GM18907 (cell line): ENCODE measurements at regions not wholly inside any gene's neighbourhood (a gene's known extent, or its start where the extent isn't known, plus 50 kb on each side); places are given as distances from the start of the nearest gene placed in this dataset.
"Not testable (repeated sequence)": the region's sequence is repeated elsewhere in the genome, so short reads cannot be mapped to it uniquely, and the experiment has no call there.

Source experiments
- ATAC-seq: cut with Tn5 transposase; IDR thresholded peaks from one replicate; pipeline ENCODE4 v1.9.1; 2021; ENCODE audit warnings: mild to moderate bottlenecking, moderate library complexity; ENCODE audit not compliant: unreplicated experiment

DNA sequence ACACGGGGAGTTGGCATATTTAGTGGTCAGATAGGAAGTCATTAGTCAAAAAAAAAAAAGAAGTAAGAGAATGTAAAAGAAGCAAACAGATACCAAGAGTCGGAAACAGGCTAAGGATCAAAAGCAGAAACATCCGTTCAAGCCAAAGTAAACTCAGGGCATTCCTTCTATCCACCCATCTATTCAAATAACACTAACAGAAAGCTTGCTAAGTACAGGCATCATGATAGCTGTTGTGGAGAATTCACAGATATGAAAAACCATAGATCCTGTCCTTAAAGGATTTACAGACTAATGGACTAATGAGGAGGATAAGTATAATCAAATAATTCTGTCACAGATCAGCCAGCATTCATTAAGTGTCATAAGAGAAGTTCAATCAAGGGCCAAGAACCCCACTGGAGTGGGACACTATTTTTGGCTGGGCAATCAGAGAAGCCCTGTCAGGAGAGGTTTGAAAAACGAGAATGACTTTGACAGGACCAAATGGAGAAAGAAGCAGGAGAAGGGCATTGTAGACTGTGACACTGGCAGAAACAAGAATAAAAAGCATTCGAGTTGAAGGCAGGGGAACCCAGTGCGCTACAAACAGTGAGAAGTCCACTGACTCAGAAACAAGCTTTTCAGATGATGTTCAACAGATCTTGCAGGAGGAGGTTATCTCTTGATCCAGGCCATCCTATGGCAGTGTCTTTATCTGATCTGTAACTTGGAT lies 154.2 kb upstream of the TSLP start:
- no peak for ATAC-seq

DNA sequence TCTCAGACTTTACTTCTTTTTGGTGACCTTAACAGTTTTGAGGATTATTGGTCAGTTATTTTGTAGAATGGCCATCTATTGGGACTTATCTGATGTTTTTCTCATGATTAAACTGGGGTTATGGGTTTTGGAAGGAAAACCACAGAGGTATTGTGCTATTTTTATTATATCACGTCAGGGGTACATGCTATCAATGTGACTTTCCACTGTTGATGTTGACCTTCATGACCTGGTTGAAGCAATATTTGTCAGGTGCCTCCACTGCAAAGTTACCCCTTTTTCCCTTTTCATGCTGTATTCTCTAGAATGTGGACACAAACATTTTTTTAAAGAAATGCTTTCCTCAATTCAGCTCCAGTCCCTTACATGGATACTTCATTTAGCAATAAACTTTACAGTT lies 152.8 kb upstream of the TSLP start:
- ATAC-seq, result no peak

DNA sequence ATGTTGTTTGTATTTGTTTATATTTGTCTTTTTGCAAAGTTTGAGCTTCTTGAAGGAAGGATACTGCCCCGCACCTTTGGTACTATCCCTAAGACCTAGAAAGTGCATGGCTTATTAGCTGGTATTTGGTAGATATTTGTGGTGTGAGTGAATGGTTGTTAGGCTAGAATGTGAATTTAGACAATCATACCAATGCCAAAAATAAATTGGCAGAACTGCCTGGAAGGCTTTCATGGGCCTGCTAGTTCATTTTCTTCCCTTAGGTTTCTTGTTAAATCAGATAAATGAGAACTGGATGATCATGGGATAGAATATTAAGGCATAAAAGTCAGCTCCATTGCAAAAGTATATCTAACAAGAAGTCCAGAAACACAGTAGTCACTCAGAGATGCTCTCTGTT lies 147.5 kb upstream of the TSLP start:
- no peak for ATAC-seq

DNA sequence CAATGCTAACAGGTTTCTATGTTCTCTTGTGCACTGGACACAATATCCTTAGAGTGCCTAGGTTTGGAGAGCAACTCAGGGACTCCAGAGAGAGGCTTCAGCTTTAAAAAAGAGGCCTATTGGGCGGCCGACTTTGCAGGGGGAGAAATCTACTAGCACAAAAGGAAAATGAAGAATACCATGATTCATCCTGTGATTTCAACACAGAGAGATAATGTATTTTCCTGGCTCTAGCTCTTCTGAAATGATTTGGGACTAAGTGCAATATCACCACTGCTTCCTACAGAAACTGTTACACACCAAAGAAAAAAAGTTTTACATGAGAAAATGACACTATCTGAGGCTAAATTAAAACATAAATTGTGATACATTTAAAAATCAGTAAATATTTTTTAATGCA lies 146.1 kb upstream of the TSLP start:
- ATAC-seq, result no peak

DNA sequence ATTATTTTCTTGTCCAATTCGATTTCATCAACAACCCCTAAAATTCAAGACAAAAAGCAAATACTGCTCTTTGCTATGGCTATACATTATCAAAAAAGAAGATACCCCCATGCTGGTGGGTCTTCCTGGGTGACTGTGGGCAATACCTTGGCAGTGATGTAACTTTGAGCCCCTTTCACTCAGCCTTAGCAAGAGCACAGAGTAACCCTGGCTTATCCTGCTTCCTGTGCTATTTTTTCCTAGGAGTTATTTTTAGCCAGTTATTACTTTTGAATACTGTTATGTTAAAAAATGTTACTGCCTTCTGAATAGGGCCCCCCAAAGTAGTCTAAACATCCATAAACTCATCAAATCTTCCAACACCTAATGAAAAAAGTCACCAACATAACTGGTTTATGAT lies 145.6 kb upstream of the TSLP start:
- ATAC-seq, result no peak

DNA sequence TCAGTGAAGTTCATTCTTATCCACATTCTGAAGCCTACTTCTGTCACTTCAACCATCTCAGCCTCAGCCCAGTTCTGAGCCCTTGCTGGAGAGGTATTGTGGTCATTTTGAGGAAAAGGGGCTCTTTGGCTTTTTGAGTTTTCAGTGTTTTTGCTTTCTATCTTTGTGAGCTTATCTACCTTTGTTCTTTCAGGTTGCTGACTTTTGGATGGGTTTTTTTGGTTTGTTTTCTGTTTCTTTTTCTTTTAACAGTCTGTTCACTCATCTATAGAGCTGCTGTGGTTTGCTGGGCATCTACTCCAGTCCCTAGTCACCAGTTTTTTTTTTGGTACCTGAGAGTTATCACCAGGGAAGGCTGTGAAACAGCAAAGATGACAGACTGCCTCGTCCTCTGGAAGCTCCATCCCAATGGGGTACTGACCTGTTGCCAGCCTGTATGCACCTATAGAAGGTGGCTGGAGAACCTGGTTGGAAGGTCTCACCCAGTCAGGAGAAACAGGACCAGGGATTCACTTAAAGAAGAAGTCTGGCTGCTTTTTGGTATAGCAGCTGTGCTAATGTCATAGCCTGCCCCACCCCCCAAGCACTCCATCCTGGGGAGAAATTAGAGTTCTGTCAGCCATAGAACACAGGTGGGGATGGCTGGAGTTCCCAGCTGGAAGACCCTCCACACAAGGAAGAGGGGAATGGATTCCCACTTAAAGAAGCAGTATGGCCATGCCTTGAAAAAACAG lies 138.6 kb upstream of the TSLP start:
- peak; percentile 65 for ATAC-seq

DNA sequence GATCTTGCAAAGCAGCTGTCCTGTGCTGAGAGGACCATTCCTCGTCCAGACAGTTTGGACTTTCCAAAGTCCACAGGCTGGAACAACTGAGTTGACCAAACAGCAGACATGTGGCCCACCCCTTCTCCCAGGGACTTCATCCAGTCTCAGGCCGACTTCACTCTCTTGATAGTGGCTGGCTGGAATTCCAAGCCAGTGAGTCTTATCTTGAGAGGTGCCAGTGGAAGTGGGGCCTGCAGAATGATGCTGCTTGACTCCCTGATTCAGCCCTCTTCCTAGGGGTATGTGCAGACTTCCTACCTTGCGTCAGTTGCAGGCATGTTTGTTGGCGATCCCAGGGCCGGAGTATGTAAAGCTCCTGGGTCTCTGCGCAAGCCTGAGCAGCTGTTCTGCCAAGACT lies 131.4 kb upstream of the TSLP start:
- no peak for ATAC-seq

DNA sequence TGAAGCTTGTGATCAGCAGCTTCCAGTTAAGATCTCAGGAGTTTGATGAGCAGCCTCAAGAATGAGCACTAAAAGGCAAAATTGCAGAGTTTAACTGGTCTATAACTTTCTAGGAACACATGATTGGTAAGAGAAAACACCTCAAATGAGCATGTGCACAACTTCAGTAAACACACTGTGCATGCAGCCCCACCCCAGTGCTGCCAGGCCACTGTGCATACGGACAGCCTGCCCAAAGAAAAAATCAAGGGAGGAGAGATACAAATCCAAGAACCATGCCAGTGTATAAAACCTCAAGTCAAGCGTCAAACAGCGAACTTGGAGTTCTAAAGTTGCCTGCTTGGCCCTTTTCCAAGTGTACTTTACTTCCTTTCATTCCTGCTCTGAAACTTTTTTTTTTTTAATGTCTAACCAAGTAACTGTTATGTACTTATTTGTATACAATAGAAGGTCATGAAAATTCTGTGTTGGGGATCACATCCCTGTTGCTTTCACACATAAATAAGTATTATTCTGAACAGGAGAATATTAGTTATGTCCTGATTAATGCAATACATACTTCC lies 125.6 kb upstream of the TSLP start:
- no peak for ATAC-seq

DNA sequence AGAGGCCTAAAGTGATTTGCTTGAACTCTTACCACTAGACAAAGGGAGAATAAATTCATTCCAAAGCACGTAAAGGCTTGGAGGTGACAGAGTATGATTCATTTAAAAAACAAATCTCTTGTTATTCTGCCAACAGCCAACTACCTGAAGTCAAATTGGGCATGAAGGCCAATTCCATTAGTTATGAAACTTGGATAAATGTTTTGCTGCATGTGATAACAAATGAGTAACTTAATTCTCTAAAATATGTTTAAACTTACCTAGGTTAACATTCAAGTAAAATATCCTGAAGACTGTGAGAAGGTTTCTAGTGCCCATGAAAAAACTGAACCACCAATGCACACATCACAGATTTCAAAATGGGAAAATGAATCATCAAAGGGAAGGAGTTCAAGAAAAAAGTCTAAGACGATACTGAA lies 120.1 kb upstream of the TSLP start:
- no peak for ATAC-seq

DNA sequence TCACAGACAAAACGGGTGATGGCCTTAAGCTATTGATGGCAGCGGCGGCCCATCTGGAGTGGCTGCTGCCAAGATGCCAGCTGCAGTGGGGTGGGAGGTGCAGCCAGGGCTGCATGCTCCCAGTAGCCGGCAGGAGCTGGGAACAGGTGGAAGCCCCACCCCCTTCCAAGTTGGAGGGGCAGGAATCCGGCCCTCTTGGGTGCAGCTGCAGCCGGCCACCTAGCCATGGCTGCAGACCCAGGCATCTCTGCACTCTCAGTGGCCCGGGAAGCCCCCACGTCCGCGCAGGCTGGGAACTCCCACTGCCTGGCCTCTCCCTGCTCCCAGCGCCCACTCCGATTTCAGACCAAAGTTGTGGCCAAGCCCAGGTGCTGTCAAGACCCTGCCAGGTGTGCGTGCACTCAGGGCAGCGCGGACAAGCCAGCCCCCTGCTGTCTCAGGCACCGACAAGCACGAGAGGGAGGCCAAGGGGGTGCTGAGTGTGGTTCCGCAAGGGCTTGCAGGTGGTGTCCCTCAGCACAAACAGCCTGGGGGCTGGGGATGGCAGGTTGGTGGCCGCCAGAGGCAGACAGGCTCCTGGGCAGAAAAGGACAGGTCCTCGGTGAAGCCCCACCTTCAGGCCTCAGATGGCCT lies 115.1 kb upstream of the TSLP start:
- no peak for ATAC-seq

DNA sequence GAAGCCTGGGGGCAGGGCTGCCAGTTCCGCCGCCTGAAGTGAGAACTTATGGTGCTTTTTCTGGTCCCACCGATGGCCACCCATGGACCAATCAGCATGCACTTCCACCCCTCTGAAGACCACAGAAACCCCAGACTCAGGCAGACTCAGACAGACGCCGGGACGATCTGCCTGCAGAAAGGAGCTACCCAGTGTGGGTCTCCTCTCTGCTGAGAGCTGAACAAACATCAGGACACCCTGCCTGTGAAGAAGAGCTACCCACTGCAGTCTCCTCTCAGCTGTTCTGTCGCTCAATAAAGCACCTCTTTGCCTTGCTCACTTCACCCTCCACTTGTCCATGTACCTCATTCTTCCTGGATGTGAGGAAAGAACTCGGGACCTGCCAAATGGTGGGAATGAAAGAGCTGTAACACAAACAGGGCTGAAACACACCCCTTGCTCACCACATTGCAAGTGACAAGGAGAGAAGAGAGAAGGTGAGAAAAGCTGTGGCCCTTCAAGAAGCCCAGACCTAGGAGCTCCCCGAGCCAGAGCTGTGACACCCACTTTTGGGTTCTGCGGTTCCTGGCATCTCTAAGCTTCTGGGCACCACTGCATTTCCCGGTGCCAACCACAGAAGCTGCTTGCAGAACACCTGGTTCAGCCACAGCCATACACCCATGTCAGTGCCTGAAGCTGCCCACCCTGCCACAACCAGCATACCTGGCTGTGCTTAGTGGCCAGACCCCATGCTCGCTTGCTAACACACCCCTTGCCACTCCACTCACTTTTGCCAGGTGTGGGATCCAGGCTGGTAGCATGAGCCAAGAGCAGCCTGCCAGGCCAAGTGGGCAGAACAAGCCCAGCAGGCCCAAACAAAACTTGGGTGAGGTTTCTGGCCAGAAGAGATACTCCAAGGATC lies 114.3 kb upstream of the TSLP start:
- no peak for ATAC-seq

DNA sequence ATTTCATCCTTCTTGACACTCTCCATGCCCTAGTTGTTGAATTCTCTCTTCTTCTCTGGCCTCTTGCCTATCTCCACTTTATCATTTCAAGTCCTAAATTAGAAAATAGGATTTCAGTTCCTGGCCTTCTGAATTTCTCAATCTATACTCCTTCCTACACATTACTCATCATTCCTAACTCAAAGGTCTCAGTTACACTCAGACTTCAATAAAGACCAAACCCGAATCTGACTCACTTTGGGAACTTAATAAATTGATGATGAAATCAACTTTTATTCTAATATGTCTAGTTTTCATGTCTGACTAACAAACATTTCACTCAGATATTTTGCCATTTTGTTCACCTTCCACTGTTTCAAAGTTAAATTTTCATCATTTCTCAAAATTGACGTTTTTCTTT lies 113.6 kb upstream of the TSLP start:
- ATAC-seq, result no peak

DNA sequence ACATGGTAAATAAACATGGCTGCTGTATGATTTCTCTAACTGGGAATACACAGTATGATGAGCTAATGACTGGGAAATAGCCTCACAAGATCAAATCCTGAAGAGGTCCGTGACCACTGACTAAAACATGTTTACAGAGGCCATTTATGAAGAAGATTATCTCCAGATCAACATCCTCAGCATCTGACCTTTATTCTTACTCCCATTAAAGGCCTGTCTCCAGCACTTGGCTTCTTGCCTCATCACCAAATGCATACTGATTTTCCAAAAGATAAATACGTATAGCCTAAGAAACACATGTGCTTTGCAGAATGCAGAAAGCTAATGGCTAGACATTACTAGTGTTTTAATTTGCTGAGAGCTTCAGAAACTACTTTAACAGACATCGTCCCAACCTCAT lies 108.0 kb upstream of the TSLP start:
- no peak for ATAC-seq

DNA sequence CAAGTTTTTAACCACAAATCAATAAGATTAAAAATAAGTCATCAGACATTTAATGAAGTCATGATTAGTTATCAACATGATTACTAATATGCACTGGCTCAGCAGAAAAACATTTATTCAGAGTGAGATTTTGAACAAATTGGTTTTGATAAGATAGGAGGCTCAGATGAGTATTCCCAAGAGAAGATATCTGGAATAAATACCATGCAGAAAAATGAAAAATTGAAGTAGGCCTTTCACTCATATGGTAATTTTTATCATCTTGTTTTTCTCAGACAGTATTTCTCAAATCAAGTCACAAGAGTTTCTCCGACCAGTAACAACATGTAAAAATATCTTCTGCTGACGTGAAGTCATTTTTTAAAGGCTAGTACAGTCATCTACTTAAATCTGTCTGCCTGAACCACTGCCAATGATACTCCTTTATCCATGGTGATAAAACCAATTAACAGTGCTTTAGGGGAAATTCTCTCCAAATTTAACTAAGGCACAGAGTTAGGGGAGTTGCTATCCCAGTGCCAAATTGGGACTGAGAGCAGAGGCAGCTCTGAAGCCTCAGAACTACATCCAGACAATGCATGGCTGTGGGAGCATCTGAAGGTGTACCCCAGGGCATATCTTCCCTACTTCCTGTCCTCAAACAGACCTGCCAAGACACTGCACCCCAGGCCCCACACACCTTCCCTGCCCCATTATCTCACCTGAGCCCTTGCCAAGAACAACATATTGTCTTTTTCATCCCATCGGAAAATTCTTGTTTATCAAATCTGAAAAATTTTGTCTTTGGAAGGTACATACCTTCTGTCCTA lies 105.5 kb upstream of the TSLP start:
- no peak for ATAC-seq

DNA sequence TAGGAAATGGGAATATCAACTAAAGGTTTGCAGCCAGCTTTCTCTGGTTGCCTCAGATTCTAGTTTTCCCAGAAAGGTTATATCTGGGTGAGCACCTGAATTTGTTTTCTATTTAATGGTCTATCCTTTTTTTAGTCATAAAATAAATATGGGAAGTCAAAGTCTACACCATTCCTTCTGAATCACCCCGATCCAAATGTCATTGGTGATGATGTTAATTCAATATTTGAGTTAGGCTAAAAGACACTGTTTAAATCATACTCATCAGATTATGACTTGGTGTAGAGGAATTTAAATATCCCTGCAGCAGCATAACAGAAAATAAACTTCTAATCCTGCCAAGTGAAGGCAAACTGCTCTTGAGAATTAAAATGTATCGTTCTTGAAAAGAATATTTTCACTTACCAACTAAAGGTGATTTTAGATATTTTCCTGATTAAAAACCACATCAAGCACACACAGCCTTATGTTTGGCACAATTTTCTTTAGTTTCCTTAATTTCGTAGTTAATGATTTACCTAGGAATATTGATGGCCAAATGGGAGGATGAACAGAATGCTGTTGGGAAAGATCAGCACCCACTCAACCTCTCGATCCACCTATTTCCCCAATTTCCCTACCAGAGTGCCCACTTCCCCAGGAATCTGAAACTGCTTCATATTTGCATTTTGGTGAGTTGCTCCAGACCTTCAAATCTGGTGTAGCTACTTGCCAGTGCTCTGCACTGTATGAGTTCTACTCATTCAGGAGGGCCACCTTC lies 103.1 kb upstream of the TSLP start:
- ATAC-seq, result no peak

DNA sequence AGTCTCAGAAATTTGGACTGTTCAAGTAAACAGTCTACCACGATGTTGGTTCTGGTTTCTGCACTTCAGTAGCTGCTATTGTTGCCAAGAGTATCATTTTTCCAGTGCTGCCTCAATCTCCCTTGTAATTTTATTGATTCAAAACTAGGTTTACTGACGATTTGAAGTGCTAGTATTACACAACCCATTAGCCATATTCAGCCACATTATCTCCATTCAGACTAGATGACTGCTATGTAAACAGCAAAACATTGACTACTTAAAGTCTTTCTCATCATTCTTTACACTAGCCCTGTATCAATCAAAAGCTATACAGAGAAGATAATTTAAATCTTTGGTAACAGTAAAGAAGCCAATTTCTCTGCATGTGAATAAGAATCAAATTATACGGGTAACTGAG lies 102.0 kb upstream of the TSLP start:
- ATAC-seq, result no peak

DNA sequence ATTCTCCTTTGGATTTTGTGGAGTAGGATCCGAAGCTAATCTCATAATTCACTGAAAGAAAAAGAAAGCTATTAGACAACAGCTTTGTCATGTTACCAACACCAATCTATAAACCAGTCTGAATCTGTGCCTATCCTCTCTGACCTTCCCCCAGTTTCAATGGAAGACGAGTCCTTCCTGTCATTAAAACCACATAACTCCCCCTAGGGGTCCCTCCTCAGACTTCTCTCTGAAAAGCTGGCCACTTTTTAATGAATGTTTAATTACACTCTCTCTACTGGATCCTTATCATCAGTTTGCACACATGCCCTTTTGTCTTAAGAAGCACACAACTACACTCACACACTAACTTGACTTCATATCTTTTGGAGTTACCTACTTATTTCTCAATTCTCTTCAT lies 98.0 kb upstream of the TSLP start:
- ATAC-seq, result no peak

DNA sequence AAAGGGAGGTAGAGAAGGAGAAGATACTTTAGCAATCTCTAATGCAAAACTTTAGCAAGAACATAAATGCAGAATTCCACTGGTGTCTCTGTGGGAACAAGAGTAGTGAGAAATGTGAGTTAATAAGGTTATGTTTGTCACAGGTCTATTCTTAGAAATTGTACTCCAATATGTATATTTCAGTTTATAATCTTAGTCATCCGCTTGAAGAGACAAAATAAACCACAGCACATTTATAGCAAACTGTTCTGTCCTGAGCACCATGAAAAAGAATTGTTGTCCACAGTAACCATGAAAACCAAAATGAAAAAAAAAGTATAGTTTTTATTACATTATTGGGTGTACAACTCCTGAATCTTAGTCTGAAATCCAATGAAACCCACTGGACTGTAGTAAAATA lies 93.6 kb upstream of the TSLP start:
- ATAC-seq, result no peak

DNA sequence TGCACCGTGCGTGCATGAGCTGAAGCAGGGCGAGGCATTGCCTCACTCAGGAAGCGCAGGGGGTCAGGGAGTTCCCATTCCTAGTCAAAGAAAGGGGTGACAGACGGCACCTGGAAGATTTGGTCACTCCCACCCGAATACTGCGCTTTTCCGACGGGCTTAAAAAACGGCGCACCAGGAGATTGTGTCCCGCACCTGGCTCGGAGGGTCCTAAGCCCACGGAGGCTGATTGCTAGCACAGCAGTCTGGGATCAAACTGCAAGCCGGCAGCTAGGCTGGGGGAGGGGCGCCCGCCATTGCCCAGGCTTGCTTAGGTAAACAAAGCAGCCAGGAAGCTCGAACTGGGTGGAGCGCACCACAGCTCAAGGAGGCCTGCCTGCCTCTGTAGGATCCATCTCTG lies 85.6 kb upstream of the TSLP start:
- not testable (repeated sequence) for ATAC-seq
